ENCODE measurements at regions not wholly inside any gene's neighbourhood (a gene's known extent, or its start where the extent isn't known, plus 50 kb on each side); places are given as distances from the start of the nearest gene placed in this dataset.

DNA sequence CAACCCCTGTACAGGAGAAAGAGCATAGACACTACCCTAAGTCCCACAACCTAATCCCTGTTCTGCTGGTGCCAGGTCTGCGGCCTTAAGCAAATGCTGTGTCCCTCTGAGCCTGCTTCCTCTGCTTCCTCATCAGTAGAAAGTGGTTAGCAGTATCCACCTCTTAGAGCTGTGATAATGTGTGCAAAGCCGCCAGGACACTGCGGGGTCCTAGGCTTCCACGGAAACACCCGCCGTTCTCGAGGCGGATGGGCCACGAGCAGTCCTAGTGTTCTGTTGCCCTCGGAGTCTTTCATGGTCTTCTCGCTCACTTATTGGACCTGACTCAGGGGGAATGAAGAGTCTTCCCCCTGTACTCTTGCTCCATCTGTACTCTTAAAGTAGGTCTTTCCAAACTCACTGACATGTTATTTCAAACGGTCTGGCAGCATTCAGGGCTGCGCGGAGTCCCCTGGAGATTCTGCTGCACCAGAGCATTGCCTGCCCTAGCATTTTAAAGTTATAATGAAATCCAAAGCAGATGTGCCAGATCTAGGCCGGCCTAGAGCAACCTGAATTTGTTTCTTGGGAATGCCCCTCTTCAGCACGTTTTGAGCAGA lies 107.2 kb upstream of the ZNF236 start:
- Histone ChIP-seq H2BK15ac (ENCODE audit: low read length) (no peak overlapping the region), H4K91ac (replicated peaks; ENCODE audit: insufficient read length, low read length) (no peak overlapping the region), H3K18ac (ENCODE audit: extremely low read depth, low read length) (no peak overlapping the region), H3K27ac (ENCODE audit: low read depth, low read length) (no peak overlapping the region), H3K4me3 (ENCODE audit: extremely low read depth in 1 of 4, insufficient read depth in 2 of 4, low read depth in 3 of 4, low read length in 4 of 4) (no peak overlapping the region), H3K4ac (replicated peaks; ENCODE audit: insufficient read length, low read depth, low read length) (no peak overlapping the region), H3K9ac (replicated peaks in 1 of 4; ENCODE audit: extremely low read depth in 1 of 4, low read depth in 3 of 4, low read length in 3 of 4) (no peak overlapping the region), H2BK20ac (ENCODE audit: low read length) (no peak overlapping the region), H2BK12ac (ENCODE audit: low read depth, low read length) (no peak overlapping the region), H3K56ac (replicated peaks; ENCODE audit: insufficient read length, low read depth, low read length) (no peak overlapping the region), H3K9me3 (ENCODE audit: insufficient read depth in 2 of 2, low read depth in 1 of 2, low read length in 1 of 2) (no peaks in the 10 kb centered on the region), H3K4me1 (replicated peaks in 1 of 4; ENCODE audit: control insufficient read depth in 3 of 4, insufficient read depth in 4 of 4, low read length in 3 of 4) (no peaks in the 10 kb centered on the region), H3K4me2 (ENCODE audit: insufficient read depth in 1 of 2, low read depth in 2 of 2, low read length in 2 of 2) (no peak overlapping the region), H4K5ac (ENCODE audit: insufficient read length, low read depth, low read length) (no peak overlapping the region), H3K23me2 (ENCODE audit: low read depth, low read length) (no peaks in the 10 kb centered on the region), H2AK5ac (ENCODE audit: low read depth, low read length) (no peak overlapping the region), H4K20me1 (replicated peaks in 1 of 2; ENCODE audit: control insufficient read depth in 1 of 2, insufficient read depth in 2 of 2, low read length in 2 of 2) (no peaks in the 10 kb centered on the region), H2AFZ (ENCODE audit: low read length) (no peak overlapping the region), H3K14ac (ENCODE audit: insufficient read length) (no peak overlapping the region), H3K36me3 (ENCODE audit: control insufficient read depth in 2 of 4, insufficient read depth in 4 of 4, low read length in 3 of 4) (no peaks in the 10 kb centered on the region), H3K27me3 (replicated peaks in 1 of 4; ENCODE audit: control insufficient read depth in 3 of 4, extremely low read depth in 1 of 4, insufficient read depth in 3 of 4, low read length in 3 of 4) (no peaks in the 10 kb centered on the region), H2BK120ac (replicated peaks; ENCODE audit: low read depth, low read length) (no peak overlapping the region), H3K79me1 (ENCODE audit: low read depth, low read length) (no peaks in the 10 kb centered on the region), H3K23ac (ENCODE audit: insufficient read length) (no peak overlapping the region), H2BK5ac (ENCODE audit: low read depth, low read length) (no peak overlapping the region), H4K8ac (ENCODE audit: extremely low read depth, insufficient read depth, low read length) (no peak overlapping the region), H3K79me2 (ENCODE audit: control insufficient read depth in 1 of 2, insufficient read depth in 2 of 2, low read length in 2 of 2) (no peaks in the 10 kb centered on the region)
- CTCF ChIA-PET (ENCODE audit: partially characterized antibody), result interaction anchor here (0.6 to 1.6 kb wide), 3 partner anchors 9 to 316 kb away, joined by 3 read pairs; no protein-coding TSS in a partner anchor
- FAIRE-seq, result no peak
- DNase-seq (ENCODE audit: low read depth in 1 of 2, low spot score in 2 of 2), result no peak
- WGBS, 2 experiments (ENCODE audit: extremely low coverage in 1 of 2, insufficient coverage in 1 of 2, insufficient read length in 1 of 2, insufficient replicate concordance in 2 of 2, low coverage in 1 of 2, low lambda C conversion rate in 2 of 2, missing lambda C conversion rate in 1 of 2), result 89% methylated on average over 16 of the region's 16 CpGs; no CpG with 5 or more reads in 1 of the 2 experiments
- POLR2A ChIA-PET (ENCODE audit: partially characterized antibody), result no interaction called here
- TF ChIP-seq CREB1 (IDR thresholded peaks at IDR 0.05) (no peak), SP2 (IDR thresholded peaks at IDR 0.05; ENCODE audit: low read length) (no peak), CTBP2 (IDR thresholded peaks at IDR 0.05; ENCODE audit: borderline replicate concordance, insufficient read depth, insufficient read length, low read length) (no peak), EP300 (IDR thresholded peaks at IDR 0.05; ENCODE audit: borderline replicate concordance in 1 of 2, low read depth in 2 of 2, low read length in 2 of 2) (no peak), EZH2 (IDR thresholded peaks at IDR 0.05; ENCODE audit: low read depth, low read length, severe bottlenecking) (no peak), CBX8 (IDR thresholded peaks at IDR 0.05; ENCODE audit: borderline replicate concordance, low read depth, low read length) (no peak), TBP (IDR thresholded peaks at IDR 0.05; ENCODE audit: low read depth, low read length) (no peak), BRCA1 (IDR thresholded peaks at IDR 0.05; ENCODE audit: low read depth, low read length) (no peak), SAP30 (IDR thresholded peaks at IDR 0.05; ENCODE audit: insufficient read depth, insufficient replicate concordance, low read length) (no peak), RNF2 (IDR thresholded peaks at IDR 0.05; ENCODE audit: borderline replicate concordance, low read depth, low read length, missing control alignments, poor library complexity, severe bottlenecking) (no peak), CHD2 (IDR thresholded peaks at IDR 0.05; ENCODE audit: low read length) (no peak), HDAC2 (IDR thresholded peaks at IDR 0.05; ENCODE audit: borderline replicate concordance in 1 of 2, low read depth in 2 of 2, low read length in 2 of 2) (no peak)
- TF ChIP-seq, protein P1, sequence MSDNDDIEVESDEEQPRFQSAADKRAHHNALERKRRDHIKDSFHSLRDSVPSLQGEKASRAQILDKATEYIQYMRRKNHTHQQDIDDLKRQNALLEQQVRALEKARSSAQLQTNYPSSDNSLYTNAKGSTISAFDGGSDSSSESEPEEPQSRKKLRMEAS (IDR thresholded peaks at IDR 0.05), result no peak

All from H1 (cell line).